ENCODE measurements at regions not wholly inside any gene's neighbourhood (a gene's known extent, or its start where the extent isn't known, plus 50 kb on each side); places are given as distances from the start of the nearest gene placed in this dataset.

GRCh38 chr1:23634518-23634839 lies 57.1 kb upstream of the RPL11 start:
- no peak overlapping the region for H3K27ac ChIP-seq

GRCh38 chr1:23632479-23633160 lies 59.0 kb upstream of the RPL11 start:
- Histone ChIP-seq H3K36me3 (no peaks in the 10 kb centered on the region), H3K27ac (no peak overlapping the region), H3K4me1 (ENCODE audit: control insufficient read depth in 1 of 2, insufficient read depth in 1 of 2, low read depth in 1 of 2, low read length in 1 of 2) (peaks cover 6 to 12% of the 10 kb centered on the region in 2 experiments), H3K4me3 (ENCODE audit: low read depth in 1 of 2, low read length in 1 of 2) (no peak overlapping the region), H3K9me3 (no peaks in the 10 kb centered on the region), H3K27me3 (peaks cover 47% of the 10 kb centered on the region)
- no peak for TF ChIP-seq CTCF (IDR thresholded peaks at IDR 0.05)

More at GRCh38 chr1:23634518-23634839, 57.1 kb upstream of the RPL11 start:
- Histone ChIP-seq H3K36me3 (no peaks in the 10 kb centered on the region), H3K4me3 (ENCODE audit: low read depth in 1 of 2, low read length in 1 of 2) (no peak overlapping the region), H3K9me3 (no peaks in the 10 kb centered on the region), H3K27me3 (peaks cover 59% of the 10 kb centered on the region), H3K4me1 (ENCODE audit: control insufficient read depth in 1 of 2, insufficient read depth in 1 of 2, low read depth in 1 of 2, low read length in 1 of 2) (peaks cover 6 to 13% of the 10 kb centered on the region in 2 experiments)
- TF ChIP-seq CTCF (IDR thresholded peaks at IDR 0.05), result no peak

- Histone ChIP-seq H3K27me3 (peaks cover 55% of the 10 kb centered on the region), H3K4me1 (ENCODE audit: control insufficient read depth in 1 of 2, insufficient read depth in 1 of 2, low read depth in 1 of 2, low read length in 1 of 2) (peaks cover 0 to 1% of the 10 kb centered on the region in 2 experiments), H3K9me3 (no peaks in the 10 kb centered on the region), H3K4me3 (ENCODE audit: low read depth in 1 of 2, low read length in 1 of 2) (no peak overlapping the region), H3K27ac (no peak overlapping the region), H3K36me3 (no peaks in the 10 kb centered on the region)
- no peak for TF ChIP-seq CTCF (IDR thresholded peaks at IDR 0.05)
Observed at GRCh38 chr1:23629708-23630290, 61.8 kb upstream of the RPL11 start.

GRCh38 chr1:23628951-23629387 lies 62.6 kb upstream of the RPL11 start:
- no peaks in the 10 kb centered on the region for H3K4me1 ChIP-seq (ENCODE audit: control insufficient read depth in 1 of 2, insufficient read depth in 1 of 2, low read depth in 1 of 2, low read length in 1 of 2)

GRCh38 chr1:23627069-23627735 lies 64.4 kb upstream of the RPL11 start:
- Histone ChIP-seq H3K36me3 (no peaks in the 10 kb centered on the region), H3K9me3 (no peaks in the 10 kb centered on the region), H3K4me3 (ENCODE audit: low read depth in 1 of 2, low read length in 1 of 2) (no peak overlapping the region), H3K27ac (no peak overlapping the region), H3K4me1 (ENCODE audit: control insufficient read depth in 1 of 2, insufficient read depth in 1 of 2, low read depth in 1 of 2, low read length in 1 of 2) (no peaks in the 10 kb centered on the region), H3K27me3 (peaks cover 69% of the 10 kb centered on the region)
- no peak for TF ChIP-seq CTCF (IDR thresholded peaks at IDR 0.05)

More at GRCh38 chr1:23628951-23629387, 62.6 kb upstream of the RPL11 start:
- Histone ChIP-seq H3K27me3 (peaks cover 56% of the 10 kb centered on the region), H3K9me3 (no peaks in the 10 kb centered on the region), H3K4me3 (ENCODE audit: low read depth in 1 of 2, low read length in 1 of 2) (no peak overlapping the region), H3K27ac (no peak overlapping the region), H3K36me3 (no peaks in the 10 kb centered on the region)
- no peak for TF ChIP-seq CTCF (IDR thresholded peaks at IDR 0.05)

Data from neutrophil (primary cell).